Gastrocnemius medialis (tissue), 4 donors: ENCODE measurements at regions not wholly inside any gene's neighbourhood (a gene's known extent, or its start where the extent isn't known, plus 50 kb on each side); places are given as distances from the start of the nearest gene placed in this dataset.

Experiments
- ATAC-seq, 2 donors: fragments of 150-250 bp; one replicate each; pipeline ENCODE4 v1.9.1; 2016
- DNase-seq, 2 donors: peaks; one replicate each; pipeline ENCODE4 v3.0.0-alpha.2; 2019
- H3K27ac ChIP-seq, 4 donors: fragments of 200-600 bp; sonication (generic); 1 replicate in 1 of 4; 2 replicates in 3 of 4; pipeline ENCODE4 v1.5.1; 2016 to 2018; ENCODE audit warnings: mild to moderate bottlenecking in 2 of 4, moderate library complexity in 1 of 4
- H3K27me3 ChIP-seq, 3 donors: fragments of 200-600 bp; sonication (generic) in 2 of 3; 1 replicate in 1 of 3; 2 replicates in 2 of 3; pipeline versions ENCODE4 v1.5.1 to v1.6.0; 2016 to 2019; ENCODE audit warnings: mild to moderate bottlenecking in 1 of 3, moderate library complexity in 1 of 3
- H3K36me3 ChIP-seq, 2 donors: fragments of 200-600 bp; sonication (generic) in 1 of 2; one replicate each; pipeline ENCODE4 v1.5.1; 2017 to 2018
- H3K4me1 ChIP-seq, 2 donors: fragments of 200-600 bp; sonication (generic) in 1 of 2; one replicate each; pipeline ENCODE4 v1.5.1; 2016 to 2017; ENCODE audit warnings: mild to moderate bottlenecking in 2 of 2
- H3K4me3 ChIP-seq, 4 donors: fragments of 200-600 bp; sonication (generic) in 3 of 4; 1 replicate in 1 of 4; 2 replicates in 3 of 4; pipeline ENCODE4 v1.5.1; 2016 to 2019; ENCODE audit warnings: mild to moderate bottlenecking in 2 of 4
- H3K9me3 ChIP-seq, 3 donors: fragments of 200-600 bp; sonication (generic) in 2 of 3; 1 replicate in 1 of 3; 2 replicates in 2 of 3; pipeline ENCODE4 v1.5.1; 2016 to 2019
- POLR2A ChIP-seq, 2 donors: fragments of 450-650 bp; IDR thresholded peaks; one replicate each; pipeline ENCODE4 v1.6.1; 2017; ENCODE audit warnings: antibody characterized with exemption in 2 of 2, mild to moderate bottlenecking in 2 of 2, moderate library complexity in 2 of 2
- in situ Hi-C, 4 donors: fragments of 200-750 bp; cut with MboI; loops; one replicate each; pipeline versions ENCODE4 v1.15.0 to v1.8.0; 2017; ENCODE audit warnings: low sequenced_read_pairs in 4 of 4
- intact Hi-C: fragments of 100-400 bp; cut with DNase I; formaldehyde crosslinking; loops from one replicate; pipeline ENCODE4 v1.15.1; 2023; ENCODE audit warnings: low total_unique reads
- TF ChIP-seq, protein P1 (sequence below), 5 experiments: fragments of 450-650 bp in 3 of 5; fragments of 200-600 bp in 2 of 5; sonication (generic) in 2 of 5; IDR thresholded peaks in 4 of 5; conservative IDR thresholded peaks in 1 of 5; 1 replicate in 4 of 5; 2 replicates in 1 of 5; pipeline ENCODE4 v1.5.1; 2016 to 2019; ENCODE audit warnings: antibody characterized with exemption in 5 of 5, mild to moderate bottlenecking in 3 of 5, moderate library complexity in 3 of 5

GRCh38 chr6:23413327-23414050 lies 712.5 kb upstream of the NRSN1 start:
- Histone ChIP-seq H3K27me3 (no peaks in the 10 kb centered on the region), H3K4me1 (no peaks in the 10 kb centered on the region), H3K27ac (no peak overlapping the region), H3K9me3 (no peaks in the 10 kb centered on the region), H3K36me3 (no peaks in the 10 kb centered on the region), H3K4me3 (no peak overlapping the region)
- intact Hi-C loops (no loop called here), in situ Hi-C loops (no loop called here)
- ATAC-seq (no peak), DNase-seq (no peak)
- no peak for TF ChIP-seq POLR2A (IDR thresholded peaks at IDR 0.05)
- TF ChIP-seq, protein P1, sequence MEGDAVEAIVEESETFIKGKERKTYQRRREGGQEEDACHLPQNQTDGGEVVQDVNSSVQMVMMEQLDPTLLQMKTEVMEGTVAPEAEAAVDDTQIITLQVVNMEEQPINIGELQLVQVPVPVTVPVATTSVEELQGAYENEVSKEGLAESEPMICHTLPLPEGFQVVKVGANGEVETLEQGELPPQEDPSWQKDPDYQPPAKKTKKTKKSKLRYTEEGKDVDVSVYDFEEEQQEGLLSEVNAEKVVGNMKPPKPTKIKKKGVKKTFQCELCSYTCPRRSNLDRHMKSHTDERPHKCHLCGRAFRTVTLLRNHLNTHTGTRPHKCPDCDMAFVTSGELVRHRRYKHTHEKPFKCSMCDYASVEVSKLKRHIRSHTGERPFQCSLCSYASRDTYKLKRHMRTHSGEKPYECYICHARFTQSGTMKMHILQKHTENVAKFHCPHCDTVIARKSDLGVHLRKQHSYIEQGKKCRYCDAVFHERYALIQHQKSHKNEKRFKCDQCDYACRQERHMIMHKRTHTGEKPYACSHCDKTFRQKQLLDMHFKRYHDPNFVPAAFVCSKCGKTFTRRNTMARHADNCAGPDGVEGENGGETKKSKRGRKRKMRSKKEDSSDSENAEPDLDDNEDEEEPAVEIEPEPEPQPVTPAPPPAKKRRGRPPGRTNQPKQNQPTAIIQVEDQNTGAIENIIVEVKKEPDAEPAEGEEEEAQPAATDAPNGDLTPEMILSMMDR (IDR thresholded peaks at IDR 0.05 in 4 of 5, conservative IDR thresholded peaks at IDR 0.05 in 1 of 5): no peak

- Histone ChIP-seq H3K9me3 (no peaks in the 10 kb centered on the region), H3K4me1 (no peaks in the 10 kb centered on the region), H3K4me3 (no peak overlapping the region), H3K27ac (no peak overlapping the region), H3K36me3 (no peaks in the 10 kb centered on the region), H3K27me3 (no peaks in the 10 kb centered on the region)
- DNase-seq (no peak), ATAC-seq (no peak)
- in situ Hi-C loops (no loop called here), intact Hi-C loops (no loop called here)
- TF ChIP-seq, protein P1 (IDR thresholded peaks at IDR 0.05 in 4 of 5, conservative IDR thresholded peaks at IDR 0.05 in 1 of 5): no peak
- TF ChIP-seq POLR2A (IDR thresholded peaks at IDR 0.05): no peak
Measured at GRCh38 chr6:23414051-23414445, 712.0 kb upstream of the NRSN1 start.

DNA sequence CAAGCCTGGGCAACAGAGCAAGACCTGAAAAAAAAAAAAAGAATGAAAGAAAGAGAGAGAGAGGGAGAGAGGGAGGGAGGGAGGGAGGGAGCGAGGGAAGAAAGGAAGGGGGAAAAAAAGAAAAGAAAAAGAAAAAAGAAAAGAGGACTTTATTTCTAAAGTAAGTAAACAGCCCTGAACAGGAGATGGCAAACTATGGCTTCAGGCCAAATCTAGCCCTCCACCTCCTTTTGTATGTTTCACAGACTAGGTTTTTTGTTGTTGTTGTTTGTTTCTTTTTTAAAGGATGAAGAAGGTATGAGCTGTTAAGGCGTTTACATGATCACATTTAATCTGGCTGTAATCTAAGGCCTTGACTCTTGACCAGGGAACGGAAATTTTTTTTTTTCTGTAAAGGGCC lies 711.1 kb upstream of the NRSN1 start:
- DNase-seq (no peak), ATAC-seq (no peak)
- intact Hi-C loops (no loop called here), in situ Hi-C loops (no loop called here)
- no peak overlapping the region for H3K27ac ChIP-seq
- H3K9me3 ChIP-seq: no peaks in the 10 kb centered on the region
- TF ChIP-seq POLR2A (IDR thresholded peaks at IDR 0.05): no peak
- TF ChIP-seq, protein P1 (IDR thresholded peaks at IDR 0.05 in 4 of 5, conservative IDR thresholded peaks at IDR 0.05 in 1 of 5): no peak
- no peak overlapping the region for H3K4me3 ChIP-seq
- H3K27me3 ChIP-seq: no peaks in the 10 kb centered on the region
- no peaks in the 10 kb centered on the region for H3K36me3 ChIP-seq
- H3K4me1 ChIP-seq: no peaks in the 10 kb centered on the region

GRCh38 chr6:23415819-23416427 lies 710.1 kb upstream of the NRSN1 start:
- Histone ChIP-seq H3K27me3 (no peaks in the 10 kb centered on the region), H3K36me3 (no peaks in the 10 kb centered on the region), H3K4me1 (no peaks in the 10 kb centered on the region), H3K27ac (no peak overlapping the region), H3K4me3 (no peak overlapping the region), H3K9me3 (no peaks in the 10 kb centered on the region)
- in situ Hi-C loops: no loop called here
- no peak for DNase-seq
- intact Hi-C loops: no loop called here
- TF ChIP-seq, protein P1 (IDR thresholded peaks at IDR 0.05 in 4 of 5, conservative IDR thresholded peaks at IDR 0.05 in 1 of 5): no peak
- TF ChIP-seq POLR2A (IDR thresholded peaks at IDR 0.05): no peak
- no peak for ATAC-seq
